IMR-90 (cell line): ENCODE measurements at regions not wholly inside any gene's neighbourhood (a gene's known extent, or its start where the extent isn't known, plus 50 kb on each side); places are given as distances from the start of the nearest gene placed in this dataset.

Experiments
- CEBPB ChIP-seq: IDR thresholded peaks from 2 replicates; pipeline ENCODE4 v1.6.1; 2012; ENCODE audit warnings: low read depth, low read length, improper control_type of control experiment
- FOS ChIP-seq: fragments of 150-350 bp; IDR thresholded peaks from 2 replicates; pipeline ENCODE4 v1.6.1; 2016; ENCODE audit warnings: low read depth, low read length
- MAFK ChIP-seq: IDR thresholded peaks from 2 replicates; pipeline ENCODE4 v1.6.1; 2012; ENCODE audit warnings: low read depth, low read length, improper control_type of control experiment
- MAZ ChIP-seq: IDR thresholded peaks from 2 replicates; pipeline ENCODE4 v1.6.1; 2012; ENCODE audit warnings: low read depth, mild to moderate bottlenecking, low read length, improper control_type of control experiment, moderate library complexity, borderline replicate concordance
- MXI1 ChIP-seq: IDR thresholded peaks from 2 replicates; pipeline ENCODE4 v1.6.1; 2012; ENCODE audit warnings: low read depth, mild to moderate bottlenecking, low read length, moderate library complexity, borderline replicate concordance
- NFE2L2 ChIP-seq: fragments of 150-350 bp; IDR thresholded peaks from 2 replicates; pipeline ENCODE4 v1.6.1; 2016; ENCODE audit warnings: low read depth, mild to moderate bottlenecking, low read length
- POLR2A ChIP-seq: IDR thresholded peaks from 2 replicates; pipeline ENCODE4 v1.6.1; 2012; ENCODE audit warnings: mild to moderate bottlenecking, low read depth, low read length
- RAD21 ChIP-seq: IDR thresholded peaks from 2 replicates; pipeline ENCODE4 v1.6.1; 2012; ENCODE audit warnings: low read length, improper control_type of control experiment
- RCOR1 ChIP-seq: IDR thresholded peaks from 2 replicates; pipeline ENCODE4 v1.6.1; 2012; ENCODE audit warnings: mild to moderate bottlenecking, low read length, improper control_type of control experiment; ENCODE audit not compliant: insufficient replicate concordance
- RFX5 ChIP-seq: IDR thresholded peaks from 2 replicates; pipeline ENCODE4 v1.8.0; 2012; ENCODE audit warnings: low read depth, mild to moderate bottlenecking, low read length, moderate library complexity
- TF ChIP-seq, protein P1 (sequence below): conservative IDR thresholded peaks from 2 replicates; pipeline ENCODE4 v1.5.1; 2012; ENCODE audit warnings: mild to moderate bottlenecking, low read depth, low read length, improper control_type of control experiment
- TF ChIP-seq, protein P2 (sequence below): fragments of 150-350 bp; IDR thresholded peaks from 2 replicates; pipeline ENCODE4 v1.6.1; 2017; ENCODE audit warnings: mild to moderate bottlenecking, antibody characterized with exemption, low read length, low read depth

DNA sequence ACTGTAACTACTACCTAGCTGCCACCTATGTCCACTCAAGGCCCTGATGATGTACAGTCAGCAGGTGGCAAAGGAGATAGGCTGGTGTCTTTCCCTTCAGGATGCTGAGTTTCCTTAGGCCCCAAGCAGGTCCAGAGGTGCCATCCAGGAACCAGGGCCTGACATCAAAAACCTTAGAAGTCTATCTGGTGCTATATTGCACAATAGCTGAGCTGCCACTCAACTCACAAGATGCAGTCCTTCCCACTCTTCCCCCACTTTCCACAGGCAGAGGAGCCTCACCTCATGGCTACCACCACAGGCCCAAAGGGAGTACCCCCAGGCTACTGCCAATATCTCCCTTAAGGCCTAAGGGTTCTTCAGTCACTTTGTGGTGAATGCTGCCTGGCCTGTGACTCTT is 83.9 kb upstream of the ZNF827 start:
- no peak for TF ChIP-seq POLR2A
- no peak for TF ChIP-seq RFX5
- TF ChIP-seq MXI1 = no peak
- TF ChIP-seq, protein P1, sequence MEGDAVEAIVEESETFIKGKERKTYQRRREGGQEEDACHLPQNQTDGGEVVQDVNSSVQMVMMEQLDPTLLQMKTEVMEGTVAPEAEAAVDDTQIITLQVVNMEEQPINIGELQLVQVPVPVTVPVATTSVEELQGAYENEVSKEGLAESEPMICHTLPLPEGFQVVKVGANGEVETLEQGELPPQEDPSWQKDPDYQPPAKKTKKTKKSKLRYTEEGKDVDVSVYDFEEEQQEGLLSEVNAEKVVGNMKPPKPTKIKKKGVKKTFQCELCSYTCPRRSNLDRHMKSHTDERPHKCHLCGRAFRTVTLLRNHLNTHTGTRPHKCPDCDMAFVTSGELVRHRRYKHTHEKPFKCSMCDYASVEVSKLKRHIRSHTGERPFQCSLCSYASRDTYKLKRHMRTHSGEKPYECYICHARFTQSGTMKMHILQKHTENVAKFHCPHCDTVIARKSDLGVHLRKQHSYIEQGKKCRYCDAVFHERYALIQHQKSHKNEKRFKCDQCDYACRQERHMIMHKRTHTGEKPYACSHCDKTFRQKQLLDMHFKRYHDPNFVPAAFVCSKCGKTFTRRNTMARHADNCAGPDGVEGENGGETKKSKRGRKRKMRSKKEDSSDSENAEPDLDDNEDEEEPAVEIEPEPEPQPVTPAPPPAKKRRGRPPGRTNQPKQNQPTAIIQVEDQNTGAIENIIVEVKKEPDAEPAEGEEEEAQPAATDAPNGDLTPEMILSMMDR = no peak
- TF ChIP-seq RAD21 = no peak
- TF ChIP-seq, protein P2, sequence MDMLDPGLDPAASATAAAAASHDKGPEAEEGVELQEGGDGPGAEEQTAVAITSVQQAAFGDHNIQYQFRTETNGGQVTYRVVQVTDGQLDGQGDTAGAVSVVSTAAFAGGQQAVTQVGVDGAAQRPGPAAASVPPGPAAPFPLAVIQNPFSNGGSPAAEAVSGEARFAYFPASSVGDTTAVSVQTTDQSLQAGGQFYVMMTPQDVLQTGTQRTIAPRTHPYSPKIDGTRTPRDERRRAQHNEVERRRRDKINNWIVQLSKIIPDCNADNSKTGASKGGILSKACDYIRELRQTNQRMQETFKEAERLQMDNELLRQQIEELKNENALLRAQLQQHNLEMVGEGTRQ = no peak
- peak; percentile 64 for TF ChIP-seq CEBPB
- TF ChIP-seq NFE2L2 = no peak
- TF ChIP-seq RCOR1 = no peak
- TF ChIP-seq MAZ = no peak
- no peak for TF ChIP-seq FOS
- TF ChIP-seq MAFK = no peak
